Heart left ventricle (tissue), 13 donors: ENCODE measurements at regions not wholly inside any gene's neighbourhood (a gene's known extent, or its start where the extent isn't known, plus 50 kb on each side); places are given as distances from the start of the nearest gene placed in this dataset.

Source experiments
- CTCF ChIP-seq, 12 donors: fragments of 200-600 bp; sonication (generic) in 4 of 12; IDR thresholded peaks; one replicate each; pipeline versions ENCODE4 v1.5.0 to v1.8.0; 2018 to 2022; ENCODE audit warnings: antibody characterized with exemption in 12 of 12, mild to moderate bottlenecking in 5 of 12
- POLR2A ChIP-seq, 2 donors: fragments of 450-650 bp; IDR thresholded peaks; one replicate each; pipeline ENCODE4 v1.6.1; 2017; ENCODE audit warnings: antibody characterized with exemption in 2 of 2, mild to moderate bottlenecking in 2 of 2, moderate library complexity in 2 of 2
- donor health status: ischemic (EF 13 %, LVEDD 7.1; RV severe dilation, severe dysfunction).
- donor health status: DM: no; HTN: yes; CAD: no.
- donor health status: DM: no; HTN: no; CAD: no.
- donor health status: ischemic (EF 25% LVEDD 6.9; RV normal size, moderate dysfunction).
- donor health status: ischemic (EF 25% LVEDD 5.7; RV mildly dilated, moderate dysfunction).
- donor health status: ischemic (EF 35%, LVEDD 5.7; RV mildly dilated, moderate dysfunction).
- donor health status: nonischemic (EF 11% LVEDD 7.7; RV severe dilation, severe dysfunction).
- donor health status: DM: yes; HTN: yes; CAD: no.
- donor health status: PGD.
- donor health status: ischemic (EF 29% LVEDD 5.4; RV normal size, mild dysfunction).
- donor health status: nonischemic (EF 23%, LVEDD 6.1; RV moderate dilation, normal function).

GRCh38 chr2:215657844-215658243, 222.0 kb upstream of the FN1 start:
- TF ChIP-seq POLR2A (IDR thresholded peaks at IDR 0.05), result no peak
- TF ChIP-seq CTCF (IDR thresholded peaks at IDR 0.05), result no peak
